ENCODE measurements at regions not wholly inside any gene's neighbourhood (a gene's known extent, or its start where the extent isn't known, plus 50 kb on each side); places are given as distances from the start of the nearest gene placed in this dataset.
"Not testable (repeated sequence)": the region's sequence is repeated elsewhere in the genome, so short reads cannot be mapped to it uniquely, and the experiment has no call there.

DNA sequence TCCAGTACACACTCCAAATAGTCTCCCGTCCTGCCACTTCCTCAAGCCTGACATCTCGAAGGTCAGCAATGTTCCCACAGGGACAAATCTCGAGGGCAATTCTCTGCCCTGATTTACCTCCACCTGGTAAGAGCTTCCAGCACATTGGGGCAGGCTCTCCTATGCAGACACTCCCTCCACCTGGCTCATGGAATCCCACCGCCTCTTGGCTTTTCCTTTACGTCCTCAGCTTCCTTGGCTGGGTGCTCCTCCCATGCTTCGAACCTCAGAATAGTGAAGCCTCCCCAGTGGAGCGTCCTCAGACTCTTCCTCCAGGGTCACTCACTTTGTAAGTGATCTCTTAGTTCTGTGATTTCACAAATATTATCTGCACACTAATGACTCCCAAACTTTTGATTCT, 205.2 kb upstream of the ECI2 start:
- Histone ChIP-seq H3K27ac (no peak overlapping the region), H3K27me3 (no peaks in the 10 kb centered on the region), H3K4me1 (peaks cover 0 to 26% (median 8%) of the 10 kb centered on the region in 9 donors), H3K9me3 (peaks cover 0 to 4% (median 0%) of the 10 kb centered on the region in 11 donors), H3K4me3 (no peak overlapping the region), H3K36me3 (peaks cover 0 to 7% (median 0%) of the 10 kb centered on the region in 9 donors)
- WGBS, 2 donors, result 86 to 90% methylated on average over 7 of the region's 7 CpGs
- no peak for DNase-seq
- TF ChIP-seq, protein P1, sequence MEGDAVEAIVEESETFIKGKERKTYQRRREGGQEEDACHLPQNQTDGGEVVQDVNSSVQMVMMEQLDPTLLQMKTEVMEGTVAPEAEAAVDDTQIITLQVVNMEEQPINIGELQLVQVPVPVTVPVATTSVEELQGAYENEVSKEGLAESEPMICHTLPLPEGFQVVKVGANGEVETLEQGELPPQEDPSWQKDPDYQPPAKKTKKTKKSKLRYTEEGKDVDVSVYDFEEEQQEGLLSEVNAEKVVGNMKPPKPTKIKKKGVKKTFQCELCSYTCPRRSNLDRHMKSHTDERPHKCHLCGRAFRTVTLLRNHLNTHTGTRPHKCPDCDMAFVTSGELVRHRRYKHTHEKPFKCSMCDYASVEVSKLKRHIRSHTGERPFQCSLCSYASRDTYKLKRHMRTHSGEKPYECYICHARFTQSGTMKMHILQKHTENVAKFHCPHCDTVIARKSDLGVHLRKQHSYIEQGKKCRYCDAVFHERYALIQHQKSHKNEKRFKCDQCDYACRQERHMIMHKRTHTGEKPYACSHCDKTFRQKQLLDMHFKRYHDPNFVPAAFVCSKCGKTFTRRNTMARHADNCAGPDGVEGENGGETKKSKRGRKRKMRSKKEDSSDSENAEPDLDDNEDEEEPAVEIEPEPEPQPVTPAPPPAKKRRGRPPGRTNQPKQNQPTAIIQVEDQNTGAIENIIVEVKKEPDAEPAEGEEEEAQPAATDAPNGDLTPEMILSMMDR (IDR thresholded peaks at IDR 0.05), result no peak
- peak in 3 of 8 donors; percentile 7 to 34 (median 31) for ATAC-seq
- intact Hi-C loops (cut with DNase I), result loop anchor here in 1 of 10 donors (10.0 kb wide), 2 partner anchors 264 to 434 kb away; partner anchors contain the start of gene CDYL

DNA sequence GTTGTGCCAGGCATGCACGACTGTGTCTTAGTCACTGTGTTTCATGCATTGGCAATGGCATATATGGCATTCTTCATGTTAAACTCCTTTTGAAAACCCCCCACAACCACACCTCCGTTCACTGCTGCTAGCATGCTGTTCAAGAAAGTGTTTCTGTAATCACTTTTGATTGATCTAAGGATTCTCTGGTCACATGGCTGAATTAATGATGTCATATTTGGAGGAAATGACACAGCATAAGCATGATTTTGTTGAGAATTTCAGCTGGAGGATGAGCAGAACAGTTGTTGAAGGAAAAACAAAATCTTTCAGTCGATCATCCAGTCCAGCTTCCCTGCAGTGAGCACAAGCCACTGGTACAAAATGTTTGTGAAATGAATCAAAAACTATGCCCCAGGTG, 203.5 kb upstream of the ECI2 start:
- WGBS, 2 donors, result 89 to 90% methylated on average over 3 of the region's 3 CpGs
- TF ChIP-seq, protein P1 (IDR thresholded peaks at IDR 0.05), result no peak
- intact Hi-C loops (cut with DNase I), result no loop called here

DNA sequence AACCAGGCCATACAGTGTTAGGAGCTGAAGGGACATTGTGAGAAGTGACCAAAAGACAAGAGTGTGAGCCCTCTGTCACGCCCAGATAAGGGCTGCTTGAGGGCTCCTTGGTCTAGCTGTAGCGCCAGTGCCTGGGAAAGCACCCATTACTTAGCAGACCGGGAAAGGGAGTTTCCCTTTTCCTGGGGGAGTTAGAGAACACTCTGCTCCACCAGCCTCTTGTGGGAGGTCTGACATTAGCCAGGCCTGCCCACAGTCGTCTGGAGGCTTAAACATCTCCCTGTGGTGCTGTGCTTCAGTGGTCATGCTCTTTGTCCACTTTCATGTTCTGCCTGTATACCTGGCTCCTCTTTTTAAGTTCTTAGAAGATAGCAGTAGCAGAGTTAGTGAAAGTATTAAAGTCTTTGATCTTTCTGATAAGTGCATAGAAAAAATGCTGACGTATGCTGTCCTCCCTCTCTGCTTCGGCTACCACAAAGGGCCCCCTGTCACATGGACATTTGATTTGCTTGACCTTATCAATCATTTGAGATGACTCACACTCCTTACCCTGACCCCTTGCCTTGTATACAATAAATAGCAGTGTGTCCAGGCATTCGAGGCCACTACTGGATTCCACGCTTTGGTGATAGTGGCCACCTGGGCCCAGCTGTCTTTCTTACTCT, 201.5 kb upstream of the ECI2 start:
- 70 to 74% methylated on average over 8 of the region's 8 CpGs for WGBS, 2 donors
- intact Hi-C loops (cut with DNase I), result no loop called here
- TF ChIP-seq, protein P1 (IDR thresholded peaks at IDR 0.05), result no peak
- Histone ChIP-seq H3K4me3 (no peak overlapping the region), H3K36me3 (no peaks in the 10 kb centered on the region), H3K4me1 (peaks cover 0 to 12% (median 0%) of the 10 kb centered on the region in 9 donors), H3K27ac (no peak overlapping the region), H3K27me3 (no peaks in the 10 kb centered on the region), H3K9me3 (peaks cover 0 to 4% (median 0%) of the 10 kb centered on the region in 11 donors)
- ATAC-seq, result no peak
- no peak for DNase-seq

More for the DNA sequence above, 203.5 kb upstream of the ECI2 start:
- ATAC-seq, result no peak
- Histone ChIP-seq H3K4me3 (no peak overlapping the region), H3K4me1 (peaks cover 0 to 18% (median 1%) of the 10 kb centered on the region in 9 donors), H3K9me3 (peaks cover 0 to 4% (median 0%) of the 10 kb centered on the region in 11 donors), H3K27ac (no peak overlapping the region), H3K36me3 (peaks cover 0 to 3% (median 0%) of the 10 kb centered on the region in 9 donors), H3K27me3 (no peaks in the 10 kb centered on the region)
- DNase-seq, result no peak

DNA sequence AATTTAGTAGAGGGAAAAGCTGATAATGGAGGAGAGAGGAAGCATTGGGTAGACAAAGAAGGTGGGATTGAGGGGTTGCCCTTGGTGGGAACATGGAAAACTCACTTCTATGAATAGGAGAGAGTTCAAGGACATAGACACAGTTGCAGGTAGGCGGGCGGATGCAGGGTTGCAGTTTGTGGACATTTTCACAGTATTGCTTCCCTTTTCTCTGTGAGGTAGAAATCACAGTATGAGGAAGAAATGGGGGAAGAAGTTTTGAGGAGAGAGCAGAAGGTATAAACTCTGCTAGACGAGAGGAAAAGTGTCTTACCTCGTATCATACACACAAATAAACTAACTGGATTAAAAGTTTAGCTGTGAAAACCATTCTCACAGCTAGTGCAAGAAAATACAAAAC, 200.7 kb upstream of the ECI2 start:
- intact Hi-C loops (cut with DNase I), result no loop called here
- Histone ChIP-seq H3K9me3 (peaks cover 0 to 4% (median 0%) of the 10 kb centered on the region in 11 donors), H3K4me1 (peaks cover 0 to 10% (median 0%) of the 10 kb centered on the region in 9 donors), H3K36me3 (no peaks in the 10 kb centered on the region), H3K4me3 (no peak overlapping the region), H3K27me3 (no peaks in the 10 kb centered on the region), H3K27ac (no peak overlapping the region)
- no peak for DNase-seq
- TF ChIP-seq, protein P1 (IDR thresholded peaks at IDR 0.05), result no peak
- WGBS, 2 donors, result 90 to 94% methylated on average over 4 of the region's 4 CpGs
- ATAC-seq, result no peak

DNA sequence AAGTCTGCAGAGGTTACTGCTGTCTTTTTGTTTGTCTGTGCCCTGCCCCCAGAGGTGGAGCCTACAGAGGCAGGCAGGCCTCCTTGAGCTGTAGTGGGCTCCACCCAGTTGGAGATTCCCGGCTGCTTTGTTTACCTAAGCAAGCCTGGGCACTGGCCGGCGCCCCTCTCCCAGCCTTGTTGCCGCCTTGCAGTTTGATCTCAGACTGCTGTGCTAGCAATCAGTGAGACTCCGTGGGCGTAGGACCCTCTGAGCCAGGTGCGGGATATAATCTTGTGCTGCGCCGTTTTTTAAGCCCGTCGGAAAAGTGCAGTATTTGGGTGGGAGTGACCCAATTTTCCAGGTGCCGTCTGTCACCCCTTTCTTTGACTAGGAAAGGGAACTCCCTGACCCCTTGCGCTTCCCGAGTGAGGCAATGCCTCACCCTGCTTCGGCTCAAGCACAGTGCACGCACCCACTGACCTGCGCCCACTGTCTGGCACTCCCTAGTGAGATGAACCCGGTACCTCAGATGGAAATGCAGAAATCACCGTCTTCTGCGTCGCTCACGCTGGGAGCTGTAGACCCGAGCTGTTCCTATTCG, 198.9 kb upstream of the ECI2 start:
- ATAC-seq, H3K4me1 ChIP-seq: not testable (repeated sequence)
- WGBS, 2 donors, result 83 to 90% methylated on average over 22 to 24 of the region's 24 CpGs

More for the DNA sequence above, 198.9 kb upstream of the ECI2 start:
- H3K9me3 ChIP-seq; H3K4me3 ChIP-seq; H3K27me3 ChIP-seq; intact Hi-C loops (cut with DNase I); H3K36me3 ChIP-seq; H3K27ac ChIP-seq; DNase-seq: not testable (repeated sequence)

All from heart right ventricle (tissue), 16 donors.